ENCODE measurements at regions not wholly inside any gene's neighbourhood (a gene's known extent, or its start where the extent isn't known, plus 50 kb on each side); places are given as distances from the start of the nearest gene placed in this dataset.
"Not testable (repeated sequence)": the region's sequence is repeated elsewhere in the genome, so short reads cannot be mapped to it uniquely, and the experiment has no call there.

DNA sequence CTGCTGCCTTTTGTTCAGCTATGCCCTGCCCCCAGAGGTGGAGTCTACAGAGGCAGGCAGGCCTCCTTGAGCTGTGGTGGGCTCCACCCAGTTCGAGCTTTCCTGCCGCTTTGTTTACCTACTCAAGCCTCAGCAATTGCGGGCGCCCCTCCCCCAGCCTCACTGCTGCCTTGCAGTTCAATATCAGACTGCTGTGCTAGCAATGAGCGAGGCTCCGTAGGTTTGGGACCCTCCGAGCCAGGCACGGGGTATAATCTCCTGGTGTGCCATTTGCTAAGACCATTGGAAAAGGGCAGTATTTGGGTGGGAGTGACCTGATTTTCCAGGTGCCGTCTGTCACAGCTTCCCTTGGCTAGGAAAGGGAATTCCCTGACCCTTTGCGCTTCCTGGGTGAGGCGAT, 51.9 kb downstream of the DIPK2A start:
- DNase-seq (ENCODE audit: low spot score): not testable (repeated sequence)

DNA sequence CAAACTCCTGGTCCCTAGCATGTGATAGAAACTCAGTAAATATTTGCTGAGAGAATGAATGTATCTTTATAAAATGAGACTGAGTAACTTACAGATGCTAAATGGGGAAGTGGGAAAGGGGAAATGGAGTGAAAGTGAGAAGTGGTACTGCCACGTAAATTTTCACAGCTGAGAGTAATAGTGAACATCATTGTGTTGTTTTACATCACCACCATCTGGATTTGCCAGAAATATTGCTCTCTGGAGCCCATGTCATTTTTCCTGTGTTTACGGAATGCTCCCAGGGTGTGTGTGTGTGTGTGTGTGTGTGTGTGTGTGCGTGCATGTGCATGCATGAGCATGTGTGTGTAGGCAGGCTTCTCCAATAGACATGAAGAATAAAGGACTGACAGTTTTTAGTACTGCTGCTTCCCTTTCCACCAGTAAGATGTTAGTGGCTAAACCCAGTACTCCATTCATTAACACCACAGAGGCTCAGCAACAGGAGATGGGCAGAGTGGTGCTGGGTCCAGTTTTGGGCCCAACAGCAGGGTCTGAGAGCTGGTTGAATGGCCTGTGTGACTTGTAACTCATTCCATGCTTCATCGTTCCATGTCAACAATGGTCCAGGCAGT, 57.3 kb downstream of the DIPK2A start:
- DNase-seq (ENCODE audit: low spot score): no peak

DNA sequence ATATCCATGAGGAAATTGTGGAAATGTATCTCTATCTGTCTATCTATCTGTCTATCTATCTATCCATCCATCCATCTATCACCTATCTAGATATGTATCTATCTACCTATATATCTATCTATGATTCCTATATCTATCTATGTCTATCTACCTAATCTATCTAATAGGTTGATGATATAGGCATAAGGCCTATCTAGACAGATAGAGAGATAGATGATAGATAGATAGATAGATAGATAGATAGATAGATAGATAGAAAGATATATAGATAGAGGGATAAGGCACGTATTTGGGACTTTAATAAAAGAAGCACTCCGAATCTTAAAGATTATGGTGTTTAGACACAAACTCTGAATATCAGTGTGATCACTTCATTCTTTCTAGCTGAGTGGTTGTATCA, 58.1 kb downstream of the DIPK2A start:
- no peak for DNase-seq (ENCODE audit: low spot score)

DNA sequence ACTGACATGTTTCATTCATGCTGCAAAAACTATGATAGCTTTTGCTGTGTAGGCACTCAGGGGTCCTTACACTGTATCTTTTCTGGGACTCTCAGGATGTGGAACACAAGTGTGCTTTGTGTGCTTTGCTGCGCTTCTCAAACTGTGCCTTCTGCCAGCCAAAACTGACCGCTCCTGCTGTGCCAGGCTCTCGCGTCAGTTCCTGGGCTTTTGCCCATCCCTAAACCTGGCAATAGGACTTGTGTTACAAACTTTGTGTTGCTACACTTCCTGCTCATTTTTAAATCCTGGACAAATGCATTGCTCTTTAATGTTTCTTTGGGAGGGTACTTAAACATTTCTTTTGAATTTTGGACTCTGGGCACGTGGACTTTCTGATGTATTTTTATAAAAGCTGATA, 60.3 kb downstream of the DIPK2A start:
- DNase-seq (ENCODE audit: low spot score): no peak

- no peak for DNase-seq (ENCODE audit: low spot score)
Measured at GRCh38 chr3:144032531-144033239, 61.1 kb downstream of the DIPK2A start.

DNA sequence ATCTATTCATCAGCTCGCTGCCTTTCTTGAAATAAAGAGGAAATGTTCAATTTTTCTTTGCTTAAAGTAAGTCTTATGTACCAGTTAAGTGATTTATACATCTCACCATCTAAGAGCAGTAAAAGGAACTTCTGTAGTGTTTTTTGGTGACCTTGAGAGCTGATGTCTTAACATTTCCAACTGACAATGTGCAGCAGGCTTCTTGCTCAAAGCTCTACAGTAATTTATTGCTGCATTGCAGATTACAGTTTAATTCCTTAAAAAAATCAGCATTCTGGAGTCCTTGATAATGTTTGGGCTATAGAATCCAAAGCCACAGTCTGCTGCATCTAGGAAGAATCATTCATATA, 61.6 kb downstream of the DIPK2A start:
- DNase-seq (ENCODE audit: low spot score): no peak

DNA sequence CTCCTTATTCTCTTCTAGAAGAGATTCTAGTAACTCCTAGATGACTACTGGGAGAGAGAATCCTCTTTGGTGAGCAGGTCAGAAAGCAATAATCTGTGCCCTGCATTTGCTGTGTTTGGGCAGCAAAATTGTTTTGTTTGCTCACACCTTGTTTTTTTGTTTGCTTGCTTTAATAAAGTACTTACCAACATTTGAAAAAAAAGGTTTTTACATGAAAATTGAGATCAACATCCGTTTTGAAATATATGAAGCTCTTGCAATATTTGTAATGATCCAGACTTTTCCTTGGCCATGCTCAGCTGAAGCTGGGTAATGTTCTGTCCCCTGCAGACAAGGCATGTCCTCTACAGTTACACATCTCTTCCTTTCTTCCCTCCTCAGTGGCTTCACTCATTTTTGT, 62.2 kb downstream of the DIPK2A start:
- DNase-seq (ENCODE audit: low spot score): no peak

DNA sequence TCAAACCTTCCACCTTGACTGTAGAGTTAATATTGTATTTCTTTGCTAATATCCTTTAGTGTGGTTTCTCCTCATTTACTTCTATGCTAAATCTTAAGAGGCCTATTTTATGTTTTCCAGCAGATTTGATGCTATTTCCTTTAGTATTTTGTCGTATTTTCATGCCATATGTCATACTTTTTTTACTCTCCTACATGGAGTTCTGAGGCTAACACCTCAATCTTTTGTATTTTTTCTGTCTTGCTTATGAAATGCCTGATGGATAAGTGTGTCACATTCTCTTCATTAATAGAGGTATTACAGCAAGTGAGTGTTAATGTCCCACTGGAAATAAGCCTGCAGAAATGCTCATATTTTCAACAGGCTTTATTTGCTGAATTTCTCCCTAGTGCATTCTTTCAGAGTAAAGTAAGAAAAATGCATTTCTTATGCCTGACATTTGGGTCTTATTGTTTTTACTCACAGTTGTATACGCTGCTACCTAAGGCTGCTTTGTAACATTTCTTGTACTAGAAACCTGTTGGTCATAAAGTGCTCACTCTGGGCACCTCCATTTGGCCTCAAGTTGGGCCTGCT, 63.2 kb downstream of the DIPK2A start:
- no peak for DNase-seq (ENCODE audit: low spot score)

DNA sequence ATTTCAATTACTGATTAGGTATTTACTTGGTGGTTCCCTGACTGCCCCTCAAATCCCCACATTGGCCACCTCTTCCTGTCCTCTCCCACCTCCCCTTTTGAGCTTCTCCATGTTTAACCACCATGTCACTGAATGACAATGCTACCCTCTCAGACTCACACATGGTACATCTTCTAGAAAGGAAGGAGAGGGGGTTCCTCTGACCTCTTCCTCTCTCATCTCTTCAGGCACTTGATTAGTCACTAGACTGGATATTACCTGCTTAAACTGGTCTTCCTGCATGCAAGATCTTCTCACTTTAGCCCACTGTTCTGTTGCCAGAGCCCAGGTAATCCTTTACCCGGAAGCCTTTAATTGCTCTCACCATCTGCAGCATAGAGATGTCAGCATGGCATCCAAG, 64.9 kb downstream of the DIPK2A start:
- no peak for DNase-seq (ENCODE audit: low spot score)

GRCh38 chr3:144039661-144040060, 68.0 kb downstream of the DIPK2A start:
- DNase-seq (ENCODE audit: low spot score): no peak

- DNase-seq (ENCODE audit: low spot score): no peak
Measured at GRCh38 chr3:144041960-144042556, 70.4 kb downstream of the DIPK2A start.

DNA sequence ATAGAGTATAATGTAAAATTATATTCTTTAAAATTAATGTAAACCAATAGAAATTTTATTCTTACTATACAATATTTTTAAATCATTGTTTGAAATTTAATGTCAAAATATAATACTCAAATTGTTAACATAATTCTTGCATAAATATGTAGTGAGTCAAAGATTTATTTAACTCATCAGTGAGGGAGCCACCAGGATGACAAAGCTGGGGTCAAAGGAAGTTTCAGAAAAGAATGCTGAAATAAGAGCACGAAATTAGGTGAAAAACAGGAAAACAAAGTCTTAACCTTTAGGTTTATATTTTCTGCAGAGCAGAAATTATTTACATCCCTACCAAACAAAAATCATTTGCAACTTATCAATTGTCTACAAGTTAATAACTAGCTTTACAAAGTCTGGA, 74.1 kb downstream of the DIPK2A start:
- DNase-seq (ENCODE audit: low spot score): no peak

DNA sequence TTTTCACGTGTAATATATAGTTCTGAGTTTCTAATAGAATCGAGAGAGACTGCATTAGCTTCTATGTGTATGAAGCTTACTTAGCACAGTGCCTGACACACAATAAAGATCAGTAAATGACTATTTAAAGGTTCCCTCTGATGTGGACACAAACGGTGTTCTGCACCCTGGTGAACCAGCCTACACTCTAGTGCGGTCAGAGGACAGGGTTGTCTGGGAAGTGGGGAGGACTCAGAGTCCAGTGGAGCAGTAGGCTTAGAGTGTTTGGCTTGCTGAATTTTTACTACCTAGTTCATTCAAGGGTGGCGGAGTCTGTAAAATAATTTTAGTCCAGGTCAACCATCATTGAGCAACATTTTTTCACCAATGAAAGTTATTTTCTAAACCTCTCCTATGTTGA, 77.8 kb downstream of the DIPK2A start:
- DNase-seq (ENCODE audit: low spot score): no peak

DNA sequence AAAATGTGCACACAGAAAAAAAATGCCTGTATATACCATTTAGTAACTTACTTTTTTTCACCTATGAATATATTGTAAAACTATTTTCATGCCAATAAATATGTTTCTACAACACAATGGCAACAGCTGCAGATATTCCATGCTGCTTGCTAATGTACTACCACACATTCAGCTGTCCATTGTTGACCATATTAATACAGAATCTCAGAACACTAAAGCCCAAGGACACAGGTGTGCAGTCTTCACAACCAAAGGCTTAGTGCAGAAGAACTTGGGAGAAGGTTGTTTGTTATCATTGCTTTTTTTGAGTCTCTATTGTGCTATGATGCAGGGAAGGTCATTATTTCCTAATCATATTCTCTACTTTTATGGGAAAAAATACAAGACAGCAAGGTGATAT, 79.6 kb downstream of the DIPK2A start:
- DNase-seq (ENCODE audit: low spot score): no peak

- DNase-seq (ENCODE audit: low spot score): no peak
Measured at GRCh38 chr3:144052275-144052674, 80.7 kb downstream of the DIPK2A start.

DNA sequence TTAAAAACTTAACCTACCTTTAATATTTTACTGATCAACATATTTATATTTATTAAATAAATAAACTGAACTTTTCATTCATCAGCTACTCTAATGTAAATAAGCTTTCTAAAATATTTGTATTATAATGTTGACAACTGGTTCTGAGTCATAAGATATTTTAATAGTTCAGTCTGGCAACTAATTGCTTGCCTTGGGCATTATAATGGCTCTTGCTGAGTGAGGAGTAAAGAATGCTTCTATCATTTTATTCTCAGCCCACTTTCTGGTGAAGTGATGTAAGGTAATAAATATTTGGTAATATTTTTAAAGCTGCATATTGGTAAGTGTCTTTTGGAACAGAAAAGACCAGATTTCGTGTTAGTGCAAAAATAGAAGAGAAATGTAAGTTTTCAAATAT, 81.5 kb downstream of the DIPK2A start:
- no peak for DNase-seq (ENCODE audit: low spot score)

DNA sequence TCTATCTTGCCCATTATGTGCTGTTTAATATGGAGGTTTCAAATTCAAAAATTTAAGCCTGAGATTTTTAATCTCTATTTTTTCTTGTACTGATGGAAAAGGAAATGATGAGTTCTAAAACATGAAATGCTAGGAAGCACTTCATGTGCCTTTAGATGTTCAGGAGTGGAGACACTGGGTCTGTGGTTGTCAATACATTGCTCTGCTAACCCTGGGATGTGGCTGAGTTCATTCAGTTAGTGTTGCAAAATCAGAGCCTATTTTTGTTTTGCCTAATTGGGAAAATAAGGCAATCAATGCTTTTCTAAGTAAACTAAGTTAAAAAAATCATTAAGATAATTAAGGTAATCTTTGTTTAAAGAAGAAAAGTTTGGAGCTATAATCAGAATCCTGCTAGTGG, 83.1 kb downstream of the DIPK2A start:
- no peak for DNase-seq (ENCODE audit: low spot score)

DNA sequence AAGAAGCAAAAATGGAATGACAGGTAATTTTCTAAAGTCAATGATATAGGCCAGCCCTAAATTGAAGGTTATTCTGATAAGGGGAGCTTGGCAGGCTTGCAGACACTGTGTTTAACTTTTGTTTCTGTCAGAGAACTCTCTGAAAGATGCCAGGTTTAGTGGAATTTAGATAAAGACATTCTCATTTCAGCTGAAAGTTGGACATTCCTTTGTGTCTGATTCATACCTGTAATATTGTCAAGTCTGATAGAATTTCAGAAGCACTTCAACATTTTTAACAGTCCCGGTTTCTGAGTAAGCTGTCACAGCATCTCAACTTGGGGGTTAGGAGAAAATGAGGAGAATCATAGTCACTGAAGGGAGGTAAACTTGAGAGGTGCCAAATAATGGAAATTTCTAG, 84.0 kb downstream of the DIPK2A start:
- no peak for DNase-seq (ENCODE audit: low spot score)

DNA sequence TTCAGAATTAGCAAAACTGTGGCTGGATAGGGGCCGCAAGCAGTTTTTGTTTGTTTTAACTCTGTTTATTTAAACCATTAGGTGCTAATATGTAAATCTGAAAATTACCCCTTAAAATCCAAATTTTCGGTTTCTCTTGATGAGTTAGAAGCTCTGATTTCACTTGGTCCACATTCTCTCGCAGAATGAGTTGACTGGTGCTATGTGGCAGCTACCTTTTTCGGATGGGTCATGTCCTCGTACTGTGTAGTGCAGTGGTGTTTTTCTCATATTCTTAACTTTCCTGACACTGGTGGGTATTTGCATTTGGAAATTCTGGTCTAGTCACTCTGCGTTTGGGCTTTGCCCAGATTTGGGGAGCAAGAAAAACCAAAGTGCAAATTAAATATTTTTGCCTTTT, 87.1 kb downstream of the DIPK2A start:
- no peak for DNase-seq (ENCODE audit: low spot score)

- DNase-seq (ENCODE audit: low spot score): no peak
Measured at GRCh38 chr3:144059481-144059880, 87.9 kb downstream of the DIPK2A start.

GRCh38 chr3:144060881-144061280, 89.3 kb downstream of the DIPK2A start:
- no peak for DNase-seq (ENCODE audit: low spot score)

DNA sequence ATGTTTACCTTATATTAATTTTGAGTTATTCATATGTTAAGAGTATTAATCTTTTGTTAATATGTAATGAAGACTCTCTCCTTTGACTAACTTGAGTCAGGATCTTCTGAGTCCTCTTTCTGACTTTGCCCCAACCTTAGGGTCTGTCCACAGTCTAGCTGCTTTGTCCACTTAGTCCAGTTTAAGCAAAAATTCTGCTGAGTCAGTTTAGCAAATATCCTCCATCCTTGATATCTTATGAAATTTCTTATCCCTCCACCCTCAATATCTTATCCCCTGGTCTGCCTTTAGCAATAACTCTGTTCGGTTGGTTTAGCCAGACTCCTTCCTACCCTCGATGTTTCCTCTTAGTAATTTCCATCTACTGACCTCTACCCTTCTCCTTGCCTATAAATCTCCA, 91.7 kb downstream of the DIPK2A start:
- DNase-seq (ENCODE audit: low spot score): no peak

GRCh38 chr3:144067059-144067458, 95.4 kb downstream of the DIPK2A start:
- DNase-seq (ENCODE audit: low spot score): no peak

GRCh38 chr3:144073698-144074097, 102.1 kb downstream of the DIPK2A start:
- no peak for DNase-seq (ENCODE audit: low spot score)
